HG03342 (cell line): ENCODE measurements at regions not wholly inside any gene's neighbourhood (a gene's known extent, or its start where the extent isn't known, plus 50 kb on each side); places are given as distances from the start of the nearest gene placed in this dataset.

Source experiments
- ATAC-seq: cut with Tn5 transposase; IDR thresholded peaks from one replicate; pipeline ENCODE4 v1.9.1; 2021; ENCODE audit warnings: mild to moderate bottlenecking, moderate library complexity; ENCODE audit not compliant: unreplicated experiment

- ATAC-seq, result no peak
Measured at GRCh38 chr21:23543333-23543732, 2063.9 kb downstream of the MRPL39 start.

- no peak for ATAC-seq
Measured at GRCh38 chr21:23542097-23542496, 2065.2 kb downstream of the MRPL39 start.

GRCh38 chr21:23541571-23541970, 2065.7 kb downstream of the MRPL39 start:
- ATAC-seq, result no peak

GRCh38 chr21:23534850-23535249, 2072.4 kb downstream of the MRPL39 start:
- no peak for ATAC-seq

- no peak for ATAC-seq
Measured at GRCh38 chr21:23531444-23531843, 2075.8 kb downstream of the MRPL39 start.

GRCh38 chr21:23524685-23525084, 2082.6 kb downstream of the MRPL39 start:
- ATAC-seq, result no peak

GRCh38 chr21:23522751-23523150, 2084.5 kb downstream of the MRPL39 start:
- ATAC-seq, result no peak

GRCh38 chr21:23507501-23507900, 2099.8 kb downstream of the MRPL39 start:
- no peak for ATAC-seq

GRCh38 chr21:23496729-23497128, 2110.6 kb downstream of the MRPL39 start:
- ATAC-seq, result peak; percentile 84

GRCh38 chr21:23488245-23488644, 2119.0 kb downstream of the MRPL39 start:
- no peak for ATAC-seq

- ATAC-seq, result no peak
Measured at GRCh38 chr21:23480591-23481270, 2126.6 kb downstream of the MRPL39 start.

GRCh38 chr21:23478381-23478780, 2128.9 kb downstream of the MRPL39 start:
- no peak for ATAC-seq

- no peak for ATAC-seq
Measured at GRCh38 chr21:23475281-23476219, 2131.7 kb downstream of the MRPL39 start.

GRCh38 chr21:23471877-23472276, 2135.4 kb downstream of the MRPL39 start:
- ATAC-seq, result peak; percentile 93

- ATAC-seq, result no peak
Measured at GRCh38 chr21:23463365-23463764, 2143.9 kb downstream of the MRPL39 start.

GRCh38 chr21:23455676-23456075, 2151.6 kb downstream of the MRPL39 start:
- peak; percentile 60 for ATAC-seq

GRCh38 chr21:23452384-23453083, 2154.7 kb downstream of the MRPL39 start:
- peak; percentile 63 for ATAC-seq

- ATAC-seq, result no peak
Measured at GRCh38 chr21:23445307-23445706, 2162.0 kb downstream of the MRPL39 start.

GRCh38 chr21:23438081-23438480, 2169.2 kb downstream of the MRPL39 start:
- ATAC-seq, result no peak

GRCh38 chr21:23402929-23403520, 2204.3 kb downstream of the MRPL39 start:
- no peak for ATAC-seq

- ATAC-seq, result no peak
Measured at GRCh38 chr21:23401278-23401677, 2206.0 kb downstream of the MRPL39 start.
